ENCODE measurements at regions not wholly inside any gene's neighbourhood (a gene's known extent, or its start where the extent isn't known, plus 50 kb on each side); places are given as distances from the start of the nearest gene placed in this dataset.
"Not testable (repeated sequence)": the region's sequence is repeated elsewhere in the genome, so short reads cannot be mapped to it uniquely, and the experiment has no call there.

DNA sequence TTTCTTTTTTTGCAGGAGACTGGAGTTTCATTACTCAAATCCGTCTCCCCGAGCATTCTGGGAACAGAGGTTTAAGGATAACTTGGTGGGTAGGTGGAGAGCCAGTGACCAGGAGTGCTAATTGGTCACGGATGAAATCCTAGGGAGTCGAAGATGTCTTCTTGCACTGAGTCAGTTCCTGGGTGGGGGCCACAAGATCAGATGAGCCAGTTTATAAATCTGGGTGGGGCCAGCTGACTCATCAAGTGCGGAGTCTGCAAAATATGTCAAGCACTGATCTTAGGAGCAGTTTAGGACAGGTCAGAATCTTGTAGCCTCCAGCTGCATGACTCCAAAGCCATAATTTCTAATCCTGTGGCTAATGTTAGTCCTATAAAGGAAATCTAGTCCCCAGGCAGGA lies 741.3 kb downstream of the PCDH7 start:
- TF ChIP-seq, protein P1, sequence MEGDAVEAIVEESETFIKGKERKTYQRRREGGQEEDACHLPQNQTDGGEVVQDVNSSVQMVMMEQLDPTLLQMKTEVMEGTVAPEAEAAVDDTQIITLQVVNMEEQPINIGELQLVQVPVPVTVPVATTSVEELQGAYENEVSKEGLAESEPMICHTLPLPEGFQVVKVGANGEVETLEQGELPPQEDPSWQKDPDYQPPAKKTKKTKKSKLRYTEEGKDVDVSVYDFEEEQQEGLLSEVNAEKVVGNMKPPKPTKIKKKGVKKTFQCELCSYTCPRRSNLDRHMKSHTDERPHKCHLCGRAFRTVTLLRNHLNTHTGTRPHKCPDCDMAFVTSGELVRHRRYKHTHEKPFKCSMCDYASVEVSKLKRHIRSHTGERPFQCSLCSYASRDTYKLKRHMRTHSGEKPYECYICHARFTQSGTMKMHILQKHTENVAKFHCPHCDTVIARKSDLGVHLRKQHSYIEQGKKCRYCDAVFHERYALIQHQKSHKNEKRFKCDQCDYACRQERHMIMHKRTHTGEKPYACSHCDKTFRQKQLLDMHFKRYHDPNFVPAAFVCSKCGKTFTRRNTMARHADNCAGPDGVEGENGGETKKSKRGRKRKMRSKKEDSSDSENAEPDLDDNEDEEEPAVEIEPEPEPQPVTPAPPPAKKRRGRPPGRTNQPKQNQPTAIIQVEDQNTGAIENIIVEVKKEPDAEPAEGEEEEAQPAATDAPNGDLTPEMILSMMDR (IDR thresholded peaks at IDR 0.05; ENCODE audit: low read depth, low read length), result no peak
- peak; percentile 11 for DNase-seq (ENCODE audit: extremely low read depth, low read depth)

DNA sequence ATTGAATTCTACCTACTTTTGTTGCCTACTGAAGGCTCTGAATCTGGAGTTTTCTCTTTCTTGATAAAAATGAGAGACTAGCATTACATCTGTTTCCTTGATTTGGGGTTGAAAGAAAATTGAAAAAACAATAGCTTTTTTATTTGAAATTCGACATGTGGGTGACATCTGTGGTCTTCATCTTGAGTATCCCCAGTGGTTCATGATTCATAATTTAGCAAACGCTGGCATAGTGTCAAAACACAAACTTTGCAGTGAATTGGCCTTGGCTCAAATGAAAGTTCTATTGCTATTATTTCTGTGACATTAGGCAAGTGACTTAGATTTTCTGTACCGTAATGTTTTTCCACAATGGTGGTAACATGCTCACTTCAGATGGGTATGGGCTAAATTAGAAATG lies 747.6 kb downstream of the PCDH7 start:
- TF ChIP-seq, protein P1 (IDR thresholded peaks at IDR 0.05; ENCODE audit: low read depth, low read length), result no peak
- DNase-seq (ENCODE audit: extremely low read depth, low read depth), result peak; percentile 7

DNA sequence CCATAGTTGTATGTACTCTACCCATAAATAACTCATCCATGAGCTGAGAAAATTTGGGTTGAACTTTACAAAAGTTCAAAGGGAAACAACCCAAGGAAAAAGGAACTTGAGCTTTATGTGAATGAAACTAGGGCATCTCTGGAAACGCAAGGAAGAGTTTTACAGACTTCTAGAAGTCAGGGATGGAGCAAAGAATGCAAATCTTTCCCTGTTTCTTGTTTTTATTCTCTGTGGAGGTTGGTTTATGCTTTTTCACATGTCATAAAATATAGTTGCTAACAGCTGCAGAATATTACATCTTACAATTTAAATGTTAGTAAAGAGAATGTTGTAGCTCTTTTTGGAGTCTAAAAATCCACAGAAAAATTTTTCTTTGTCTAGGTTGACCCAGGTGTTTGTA lies 754.1 kb downstream of the PCDH7 start:
- DNase-seq (ENCODE audit: extremely low read depth, low read depth), result no peak
- TF ChIP-seq, protein P1 (IDR thresholded peaks at IDR 0.05; ENCODE audit: low read depth, low read length), result no peak

DNA sequence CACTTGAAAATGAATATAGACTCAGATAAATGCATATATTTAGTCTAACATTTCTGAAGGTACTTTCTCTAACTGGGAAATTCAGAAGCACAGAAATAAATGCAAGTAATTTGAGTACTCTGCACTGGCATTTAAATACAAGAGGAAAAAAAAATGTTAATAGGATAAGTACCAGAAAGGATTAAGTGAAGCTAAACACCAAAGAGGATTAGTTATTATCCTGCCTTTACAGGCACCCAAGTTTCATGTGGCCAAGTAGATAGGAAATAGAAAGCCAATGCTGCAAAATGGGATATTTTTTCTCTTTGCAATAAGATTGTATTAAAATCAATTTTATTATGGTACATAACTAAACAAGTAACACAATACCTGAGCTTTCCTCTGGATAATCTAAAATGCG lies 762.5 kb downstream of the PCDH7 start:
- no peak for DNase-seq (ENCODE audit: extremely low read depth, low read depth)
- TF ChIP-seq, protein P1 (IDR thresholded peaks at IDR 0.05; ENCODE audit: low read depth, low read length), result no peak

DNA sequence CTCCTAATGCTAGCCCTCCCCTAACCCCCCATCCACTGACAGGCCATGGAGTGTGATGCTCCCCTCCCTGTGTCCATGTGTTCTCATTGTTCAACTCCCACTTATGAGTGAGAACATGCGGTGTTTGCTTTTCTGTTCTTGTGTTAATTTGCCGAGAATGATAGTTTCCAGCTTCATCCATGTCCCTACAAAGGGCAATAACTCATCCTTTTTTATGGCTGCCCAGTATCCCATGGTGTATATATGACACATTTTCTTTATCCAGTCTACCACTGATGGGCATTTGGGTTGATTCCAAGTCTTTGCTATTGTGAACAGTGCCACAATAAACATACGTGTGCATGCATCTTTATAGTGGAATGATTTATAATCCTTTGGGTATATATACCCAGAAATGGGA lies 779.0 kb downstream of the PCDH7 start:
- not testable (repeated sequence) for DNase-seq (ENCODE audit: extremely low read depth, low read depth)

DNA sequence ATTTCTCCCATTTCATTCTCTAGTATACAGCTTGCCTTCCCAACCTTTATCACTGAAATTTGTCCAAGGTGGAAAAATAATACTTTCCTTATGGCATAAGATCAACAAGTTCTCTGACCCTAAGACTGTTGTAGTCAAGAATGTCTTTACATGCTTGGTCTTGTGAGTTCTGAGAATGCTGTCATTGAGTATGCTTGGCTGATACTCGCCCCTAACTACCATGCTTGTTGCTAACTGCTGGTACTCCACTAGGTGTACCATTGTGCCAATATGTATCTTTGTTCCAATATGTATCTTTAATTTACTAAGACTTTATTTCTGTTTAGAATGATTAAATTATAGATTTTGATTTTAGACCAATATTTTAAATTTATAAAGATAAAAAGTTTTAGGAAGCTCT lies 796.4 kb downstream of the PCDH7 start:
- TF ChIP-seq, protein P1 (IDR thresholded peaks at IDR 0.05; ENCODE audit: low read depth, low read length), result no peak
- no peak for DNase-seq (ENCODE audit: extremely low read depth, low read depth)

DNA sequence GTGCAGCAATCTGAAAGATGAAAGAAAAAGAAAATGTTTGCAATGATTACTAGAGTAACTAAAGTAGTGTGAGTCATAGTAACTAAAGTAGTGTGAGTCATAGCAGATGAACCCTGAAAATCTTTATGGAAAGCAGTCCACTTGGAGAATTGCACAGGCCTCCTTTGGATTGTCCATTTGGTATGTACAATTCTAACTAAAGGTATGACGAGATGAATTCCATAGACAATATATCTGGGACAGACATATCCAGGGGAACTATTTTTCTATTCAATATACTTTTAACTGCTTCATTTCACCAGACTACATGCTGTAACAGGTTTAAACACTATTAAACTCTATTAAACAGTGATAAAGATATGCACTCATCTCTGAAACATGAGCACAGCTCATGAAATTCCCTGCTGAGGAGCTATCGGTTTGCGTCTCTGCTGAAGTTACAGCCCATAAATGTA lies 798.7 kb downstream of the PCDH7 start:
- TF ChIP-seq, protein P1 (IDR thresholded peaks at IDR 0.05; ENCODE audit: low read depth, low read length), result no peak
- DNase-seq (ENCODE audit: extremely low read depth, low read depth), result peak; percentile 19

DNA sequence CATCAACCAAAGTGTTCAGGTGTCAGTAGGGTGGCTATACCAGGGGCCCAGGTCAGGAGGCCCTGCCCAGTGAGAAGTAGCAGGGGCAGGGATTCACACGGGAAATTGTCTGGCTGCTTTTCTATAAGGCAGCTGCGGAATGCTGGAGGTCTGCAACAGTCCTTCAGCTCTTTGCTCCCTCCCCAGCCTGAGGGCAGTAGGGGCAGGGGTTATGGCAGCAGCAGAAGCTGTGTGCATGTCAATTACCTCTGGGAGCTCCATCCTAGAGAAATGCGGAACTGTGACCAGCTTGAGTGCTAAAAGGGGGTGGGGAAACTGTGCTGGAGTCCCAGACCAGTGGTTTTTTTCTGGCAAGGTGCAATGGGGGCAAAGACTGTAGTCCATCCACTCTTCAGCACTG lies 810.4 kb downstream of the PCDH7 start:
- TF ChIP-seq, protein P1 (IDR thresholded peaks at IDR 0.05; ENCODE audit: low read depth, low read length), result no peak
- DNase-seq (ENCODE audit: extremely low read depth, low read depth), result no peak
